Adrenal gland (tissue), 5 donors: ENCODE measurements at regions not wholly inside any gene's neighbourhood (a gene's known extent, or its start where the extent isn't known, plus 50 kb on each side); places are given as distances from the start of the nearest gene placed in this dataset.

Source experiments
- POLR2A ChIP-seq, 2 donors: fragments of 450-650 bp; IDR thresholded peaks; one replicate each; pipeline ENCODE4 v1.6.1; 2017; ENCODE audit warnings: antibody characterized with exemption in 2 of 2, mild to moderate bottlenecking in 2 of 2, moderate library complexity in 1 of 2
- TF ChIP-seq, protein P1 (sequence below), 6 experiments: fragments of 450-650 bp in 4 of 6; fragments of 200-600 bp in 2 of 6; sonication (generic) in 1 of 6; IDR thresholded peaks; 1 replicate in 5 of 6; 2 replicates in 1 of 6; pipeline versions ENCODE4 v1.5.1 to v1.8.0; 2016 to 2021; ENCODE audit warnings: antibody characterized with exemption in 6 of 6, mild to moderate bottlenecking in 2 of 6, moderate library complexity in 1 of 6
- donor health status: DM: no; HTN: no; CAD: no.

DNA sequence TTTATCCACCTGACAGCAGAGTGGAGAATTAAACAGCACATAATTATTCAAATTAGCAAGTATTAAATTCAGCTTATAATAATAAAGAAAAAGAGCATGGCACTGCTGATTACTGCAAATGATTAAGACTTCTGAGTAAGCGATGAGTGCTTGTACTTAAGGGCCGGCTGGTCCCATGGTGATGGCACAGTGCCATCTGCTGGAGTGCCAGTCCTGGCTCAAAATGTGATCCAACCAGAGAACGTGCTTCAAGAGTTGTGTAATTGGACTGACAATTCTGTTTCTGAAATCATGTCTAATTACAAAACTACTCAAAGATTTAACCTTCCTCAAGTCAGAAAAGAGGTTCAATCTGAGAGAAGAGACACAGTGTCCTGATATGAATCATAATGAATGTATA lies 181.6 kb upstream of the RGS17 start:
- TF ChIP-seq, protein P1, sequence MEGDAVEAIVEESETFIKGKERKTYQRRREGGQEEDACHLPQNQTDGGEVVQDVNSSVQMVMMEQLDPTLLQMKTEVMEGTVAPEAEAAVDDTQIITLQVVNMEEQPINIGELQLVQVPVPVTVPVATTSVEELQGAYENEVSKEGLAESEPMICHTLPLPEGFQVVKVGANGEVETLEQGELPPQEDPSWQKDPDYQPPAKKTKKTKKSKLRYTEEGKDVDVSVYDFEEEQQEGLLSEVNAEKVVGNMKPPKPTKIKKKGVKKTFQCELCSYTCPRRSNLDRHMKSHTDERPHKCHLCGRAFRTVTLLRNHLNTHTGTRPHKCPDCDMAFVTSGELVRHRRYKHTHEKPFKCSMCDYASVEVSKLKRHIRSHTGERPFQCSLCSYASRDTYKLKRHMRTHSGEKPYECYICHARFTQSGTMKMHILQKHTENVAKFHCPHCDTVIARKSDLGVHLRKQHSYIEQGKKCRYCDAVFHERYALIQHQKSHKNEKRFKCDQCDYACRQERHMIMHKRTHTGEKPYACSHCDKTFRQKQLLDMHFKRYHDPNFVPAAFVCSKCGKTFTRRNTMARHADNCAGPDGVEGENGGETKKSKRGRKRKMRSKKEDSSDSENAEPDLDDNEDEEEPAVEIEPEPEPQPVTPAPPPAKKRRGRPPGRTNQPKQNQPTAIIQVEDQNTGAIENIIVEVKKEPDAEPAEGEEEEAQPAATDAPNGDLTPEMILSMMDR (IDR thresholded peaks at IDR 0.05), result no peak
- TF ChIP-seq POLR2A (IDR thresholded peaks at IDR 0.05), result no peak
